GM23248 (cell line): ENCODE measurements at regions not wholly inside any gene's neighbourhood (a gene's known extent, or its start where the extent isn't known, plus 50 kb on each side); places are given as distances from the start of the nearest gene placed in this dataset.

Experiments used
- DNase-seq: peaks from one replicate; pipeline ENCODE4 v3.0.0-alpha.2; 2015
- H2AFZ ChIP-seq: fragments of 200-600 bp; sonication (generic); 2 replicates; pipeline ENCODE4 v1.6.1; 2016; ENCODE audit warnings: antibody characterized with exemption
- H3F3A ChIP-seq: fragments of 200-600 bp; sonication (generic); 2 replicates; pipeline ENCODE4 v1.6.1; 2016; ENCODE audit warnings: mild to moderate bottlenecking, antibody characterized with exemption, mixed run types; ENCODE audit not compliant: insufficient read depth
- H3K27ac ChIP-seq: fragments of 200-600 bp; sonication (generic); 2 replicates; pipeline ENCODE4 v1.5.1; 2016; ENCODE audit warnings: mild to moderate bottlenecking
- H3K27me3 ChIP-seq: fragments of 200-600 bp; sonication (generic); replicated peaks from 2 replicates; pipeline ENCODE4 v1.6.1; 2016; ENCODE audit warnings: mild to moderate bottlenecking; ENCODE audit not compliant: insufficient read depth
- H3K36me3 ChIP-seq: fragments of 200-600 bp; sonication (generic); 2 replicates; pipeline ENCODE4 v1.6.1; 2016; ENCODE audit warnings: low read depth, mild to moderate bottlenecking
- H3K4me1 ChIP-seq: fragments of 200-600 bp; sonication (generic); 2 replicates; pipeline ENCODE4 v1.6.1; 2016; ENCODE audit warnings: mild to moderate bottlenecking; ENCODE audit not compliant: insufficient read depth
- H3K4me2 ChIP-seq: fragments of 200-600 bp; sonication (generic); one replicate; pipeline ENCODE4 v1.6.1; 2016; ENCODE audit warnings: mild to moderate bottlenecking; ENCODE audit not compliant: unreplicated experiment
- H3K4me3 ChIP-seq: fragments of 200-600 bp; sonication (generic); 2 replicates; pipeline ENCODE4 v1.5.1; 2016; ENCODE audit warnings: mild to moderate bottlenecking
- H3K79me2 ChIP-seq: fragments of 200-600 bp; sonication (generic); 2 replicates; pipeline ENCODE4 v1.6.1; 2016; ENCODE audit warnings: mild to moderate bottlenecking; ENCODE audit not compliant: insufficient read depth
- H3K9ac ChIP-seq: fragments of 200-600 bp; sonication (generic); 2 replicates; pipeline ENCODE4 v1.6.1; 2016; ENCODE audit warnings: mild to moderate bottlenecking
- H3K9me2 ChIP-seq: fragments of 200-600 bp; sonication (generic); 2 replicates; pipeline ENCODE4 v1.6.1; 2016; ENCODE audit warnings: mixed run types, mild to moderate bottlenecking, moderate library complexity; ENCODE audit not compliant: insufficient read depth
- H3K9me3 ChIP-seq: fragments of 200-600 bp; sonication (generic); one replicate; pipeline ENCODE4 v1.6.1; 2017; ENCODE audit warnings: low read depth
- H4K20me1 ChIP-seq: fragments of 200-600 bp; sonication (generic); 2 replicates; pipeline ENCODE4 v1.6.0; 2016; ENCODE audit not compliant: insufficient read depth
- EZH2 ChIP-seq: fragments of 200-600 bp; sonication (generic); IDR thresholded peaks from 2 replicates; pipeline ENCODE4 v1.6.1; 2018; ENCODE audit warnings: antibody characterized with exemption, mild to moderate bottlenecking; ENCODE audit not compliant: insufficient read depth, poor library complexity, severe bottlenecking
- EZH2phosphoT487 ChIP-seq: fragments of 200-600 bp; sonication (generic); IDR thresholded peaks from 2 replicates; pipeline ENCODE4 v1.6.1; 2018; ENCODE audit warnings: antibody characterized with exemption, moderate library complexity, mild to moderate bottlenecking, low read depth; ENCODE audit not compliant: insufficient read depth
- WGBS, 2 experiments: methylation state at CpG; one replicate each; pipeline ENCODE4 v1.1.6; 2015 to 2017; ENCODE audit warnings: low lambda C conversion rate in 2 of 2, low coverage in 1 of 2; ENCODE audit errors: missing lambda C conversion rate in 2 of 2; 5-methylcytosine and 5-hydroxymethylcytosine counted together
- in situ Hi-C: fragments of 300-500 bp; cut with MboI; formaldehyde crosslinking; loops from 2 replicates; pipeline ENCODE4 v1.15.0; 2020

- H3K4me3 ChIP-seq, result no peak overlapping the region
- H3K9me3 ChIP-seq, result no peaks in the 10 kb centered on the region
- in situ Hi-C loops, result no loop called here
- no peaks in the 10 kb centered on the region for H3K36me3 ChIP-seq
- no peaks in the 10 kb centered on the region for H3K79me2 ChIP-seq
- H2AFZ ChIP-seq, result no peak overlapping the region
- 17 to 21% methylated on average over 2 of the region's 2 CpGs for WGBS, 2 experiments
- H3K9ac ChIP-seq, result no peak overlapping the region
- H3K4me2 ChIP-seq, result no peak overlapping the region
- no peaks in the 10 kb centered on the region for H3K27me3 ChIP-seq
- H4K20me1 ChIP-seq, result no peaks in the 10 kb centered on the region
- H3K27ac ChIP-seq, result no peak overlapping the region
- no peak for DNase-seq
- H3K9me2 ChIP-seq, result no peaks in the 10 kb centered on the region
- no peaks in the 10 kb centered on the region for H3F3A ChIP-seq
- TF ChIP-seq EZH2phosphoT487 (no peak), EZH2 (no peak)
- no peaks in the 10 kb centered on the region for H3K4me1 ChIP-seq
Observed at GRCh38 chr6:66153247-66153646, 446.2 kb upstream of the EYS start.

GRCh38 chr6:66149132-66149531 is 442.1 kb upstream of the EYS start:
- no peaks in the 10 kb centered on the region for H3K9me3 ChIP-seq
- no peak overlapping the region for H3K4me3 ChIP-seq
- no peaks in the 10 kb centered on the region for H3K27me3 ChIP-seq
- H3K27ac ChIP-seq, result no peak overlapping the region
- in situ Hi-C loops, result no loop called here
- no peak overlapping the region for H2AFZ ChIP-seq
- H4K20me1 ChIP-seq, result no peaks in the 10 kb centered on the region
- H3K9ac ChIP-seq, result no peak overlapping the region
- no peaks in the 10 kb centered on the region for H3K79me2 ChIP-seq
- H3K4me1 ChIP-seq, result no peaks in the 10 kb centered on the region
- no peaks in the 10 kb centered on the region for H3K9me2 ChIP-seq
- TF ChIP-seq EZH2phosphoT487 (no peak), EZH2 (no peak)
- no peak overlapping the region for H3K4me2 ChIP-seq
- DNase-seq, result no peak
- no peaks in the 10 kb centered on the region for H3F3A ChIP-seq
- H3K36me3 ChIP-seq, result no peaks in the 10 kb centered on the region

- in situ Hi-C loops, result no loop called here
- H3K4me3 ChIP-seq, result no peak overlapping the region
- no peaks in the 10 kb centered on the region for H4K20me1 ChIP-seq
- no peaks in the 10 kb centered on the region for H3F3A ChIP-seq
- DNase-seq, result no peak
- WGBS, 2 experiments, result 33 to 35% methylated on average over 8 of the region's 8 CpGs
- no peak overlapping the region for H3K27ac ChIP-seq
- no peaks in the 10 kb centered on the region for H3K79me2 ChIP-seq
- H3K9ac ChIP-seq, result no peak overlapping the region
- H3K4me1 ChIP-seq, result no peaks in the 10 kb centered on the region
- no peaks in the 10 kb centered on the region for H3K9me3 ChIP-seq
- no peak overlapping the region for H3K4me2 ChIP-seq
- no peaks in the 10 kb centered on the region for H3K9me2 ChIP-seq
- no peaks in the 10 kb centered on the region for H3K36me3 ChIP-seq
- no peaks in the 10 kb centered on the region for H3K27me3 ChIP-seq
- TF ChIP-seq EZH2phosphoT487, result no peak
- TF ChIP-seq EZH2, result no peak
- no peak overlapping the region for H2AFZ ChIP-seq
Observed at GRCh38 chr6:66145867-66146266, 438.8 kb upstream of the EYS start.

- no peaks in the 10 kb centered on the region for H3K4me1 ChIP-seq
- no peaks in the 10 kb centered on the region for H3K9me2 ChIP-seq
- TF ChIP-seq EZH2 (no peak), EZH2phosphoT487 (no peak)
- H4K20me1 ChIP-seq, result no peaks in the 10 kb centered on the region
- no peak for DNase-seq
- in situ Hi-C loops, result no loop called here
- no peaks in the 10 kb centered on the region for H3K9me3 ChIP-seq
- no peak overlapping the region for H3K4me2 ChIP-seq
- no peak overlapping the region for H3K4me3 ChIP-seq
- no peak overlapping the region for H2AFZ ChIP-seq
- no peaks in the 10 kb centered on the region for H3F3A ChIP-seq
- no peak overlapping the region for H3K9ac ChIP-seq
- 6% methylated on average over 2 of the region's 2 CpGs for WGBS, 2 experiments
- no peaks in the 10 kb centered on the region for H3K79me2 ChIP-seq
- no peaks in the 10 kb centered on the region for H3K36me3 ChIP-seq
- no peaks in the 10 kb centered on the region for H3K27me3 ChIP-seq
- H3K27ac ChIP-seq, result no peak overlapping the region
Observed at GRCh38 chr6:66134021-66134420, 427.0 kb upstream of the EYS start.

- no peak overlapping the region for H3K27ac ChIP-seq
- H3K9me2 ChIP-seq, result no peaks in the 10 kb centered on the region
- H3K9me3 ChIP-seq, result no peaks in the 10 kb centered on the region
- DNase-seq, result no peak
- H3K9ac ChIP-seq, result no peak overlapping the region
- no peaks in the 10 kb centered on the region for H3F3A ChIP-seq
- TF ChIP-seq EZH2phosphoT487, result no peak
- TF ChIP-seq EZH2, result no peak
- in situ Hi-C loops, result no loop called here
- H2AFZ ChIP-seq, result no peak overlapping the region
- H3K4me2 ChIP-seq, result no peak overlapping the region
- WGBS, 2 experiments, result 21 to 28% methylated on average over 1 of the region's 1 CpG
- no peaks in the 10 kb centered on the region for H3K36me3 ChIP-seq
- no peaks in the 10 kb centered on the region for H3K27me3 ChIP-seq
- no peaks in the 10 kb centered on the region for H3K4me1 ChIP-seq
- no peaks in the 10 kb centered on the region for H3K79me2 ChIP-seq
- H4K20me1 ChIP-seq, result no peaks in the 10 kb centered on the region
- H3K4me3 ChIP-seq, result no peak overlapping the region
Observed at GRCh38 chr6:66128656-66129055, 421.6 kb upstream of the EYS start.
